K562 (cell line): ENCODE measurements at regions not wholly inside any gene's neighbourhood (a gene's known extent, or its start where the extent isn't known, plus 50 kb on each side); places are given as distances from the start of the nearest gene placed in this dataset.

Experiments used
- CBFA2T3 ChIP-seq: fragments of 450-650 bp; IDR thresholded peaks from 2 replicates; pipeline ENCODE4 v1.6.1; 2017
- CHD4 ChIP-seq: fragments of 200-600 bp; sonication (generic); IDR thresholded peaks from 3 replicates; pipeline ENCODE4 v1.6.1; 2012; ENCODE audit warnings: low read depth, mild to moderate bottlenecking, mixed read lengths, low read length, inconsistent platforms; ENCODE audit not compliant: insufficient read depth, insufficient replicate concordance, poor library complexity, severe bottlenecking
- CLOCK ChIP-seq: fragments of 250-450 bp; sonication (Bioruptor Pico); IDR thresholded peaks from 2 replicates; pipeline ENCODE4 v1.4.0; 2020; ENCODE audit warnings: mild to moderate bottlenecking, moderate library complexity, borderline replicate concordance
- CREB5 ChIP-seq: fragments of 250-450 bp; sonication (Bioruptor Pico); IDR thresholded peaks from 2 replicates; pipeline ENCODE4 v1.5.0; 2020; ENCODE audit warnings: mild to moderate bottlenecking
- ELK1 ChIP-seq: sonication (generic); formaldehyde crosslinking; IDR thresholded peaks from 2 replicates; pipeline ENCODE4 v1.8.1; 2022; ENCODE audit warnings: missing genetic modification reagents
- EP300 ChIP-seq: IDR thresholded peaks from 2 replicates; pipeline ENCODE4 v1.6.1; 2012; ENCODE audit warnings: low read length, improper control_type of control experiment
- FOXP1 ChIP-seq: sonication (generic); formaldehyde crosslinking; IDR thresholded peaks from 2 replicates; pipeline ENCODE4 v1.8.0; 2022; ENCODE audit warnings: mild to moderate bottlenecking, missing genetic modification reagents
- GABPB2 ChIP-seq: fragments of 250-450 bp; sonication (Bioruptor Pico); conservative IDR thresholded peaks from 2 replicates; pipeline ENCODE4 v1.5.1; 2021; ENCODE audit warnings: mild to moderate bottlenecking
- L3MBTL2 ChIP-seq: fragments of 450-650 bp; IDR thresholded peaks from 2 replicates; pipeline ENCODE4 v1.6.1; 2016; ENCODE audit warnings: mild to moderate bottlenecking, moderate library complexity
- MCM7 ChIP-seq, 2 experiments: fragments of 450-650 bp; IDR thresholded peaks; 2 replicates each; pipeline ENCODE4 v1.6.1; 2016 to 2018
- NRF1 ChIP-seq, 2 experiments: fragments of 450-650 bp; IDR thresholded peaks in 1 of 2; conservative IDR thresholded peaks in 1 of 2; 2 replicates each; pipeline ENCODE4 v1.6.1; 2014; ENCODE audit warnings: mild to moderate bottlenecking in 2 of 2
- OTX1 ChIP-seq: fragments of 450-650 bp; formaldehyde crosslinking; IDR thresholded peaks from 2 replicates; pipeline ENCODE4 v1.4.0; 2022; ENCODE audit warnings: mild to moderate bottlenecking
- PBX2 ChIP-seq, 2 experiments: IDR thresholded peaks in 1 of 2; conservative IDR thresholded peaks in 1 of 2; 2 replicates each; pipeline ENCODE4 v1.6.1; 2016; ENCODE audit warnings: low read depth in 2 of 2, mild to moderate bottlenecking in 1 of 2, missing compliant biosample characterization in 1 of 2, missing genetic modification characterization in 1 of 2, moderate library complexity in 1 of 2
- POLR2H ChIP-seq: IDR thresholded peaks from 2 replicates; pipeline ENCODE4 v1.6.1; 2016; ENCODE audit warnings: missing genetic modification characterization, low read depth, mild to moderate bottlenecking, control low read depth, missing compliant biosample characterization, moderate library complexity
- PTTG1 ChIP-seq: fragments of 450-650 bp; IDR thresholded peaks from 2 replicates; pipeline ENCODE4 v1.6.1; 2016; ENCODE audit warnings: low read depth, mild to moderate bottlenecking, missing genetic modification characterization, missing compliant biosample characterization
- RBFOX2 ChIP-seq: fragments of 200-400 bp; formaldehyde crosslinking; IDR thresholded peaks from 2 replicates; pipeline ENCODE4 v1.6.1; 2017; ENCODE audit warnings: low read depth, mild to moderate bottlenecking, low read length, moderate library complexity
- SREBF1 ChIP-seq: fragments of 150-350 bp; IDR thresholded peaks from 2 replicates; pipeline ENCODE4 v1.6.1; 2014; ENCODE audit warnings: antibody characterized with exemption, low read depth, low read length, borderline replicate concordance
- ZBTB2 ChIP-seq: fragments of 450-650 bp; IDR thresholded peaks from 2 replicates; pipeline ENCODE4 v1.6.1; 2016; ENCODE audit warnings: antibody characterized with exemption

GRCh38 chr13:99686157-99686572 is 184.9 kb downstream of the TM9SF2 start (continued):
- TF ChIP-seq ZBTB2 (no peak), OTX1 (CRISPR knock-in tag) (no peak), EP300 (no peak; the same call in 1 of the 2 replicates), GABPB2 (CRISPR knock-in tag) (no peak), MCM7 (IDR thresholded peaks at IDR 0.05) (no peak), PBX2 (CRISPR knock-in tag; IDR thresholded peaks at IDR 0.05; ENCODE audit: low read depth) (no peak), PBX2 (tag; conservative IDR thresholded peaks at IDR 0.05; ENCODE audit: low read depth) (no peak), POLR2H (no peak), NRF1 (conservative IDR thresholded peaks at IDR 0.05 in 1 of 2, IDR thresholded peaks at IDR 0.05 in 1 of 2) (0 out of 4 replicates have a peak, but pooled peaks of 1 of the 2 experiments have one; percentile 19), RBFOX2 (no peak), L3MBTL2 (no peak), FOXP1 (CRISPR knock-in tag) (no peak), CREB5 (CRISPR knock-in tag) (no peak), SREBF1 (no peak), PTTG1 (tag) (no peak), CBFA2T3 (peak; percentile 70), CHD4 (no peak), CLOCK (CRISPR knock-in tag) (no peak), ELK1 (CRISPR knock-in tag) (no peak)
